Glutamatergic neuron (in vitro differentiated cells): ENCODE measurements at regions not wholly inside any gene's neighbourhood (a gene's known extent, or its start where the extent isn't known, plus 50 kb on each side); places are given as distances from the start of the nearest gene placed in this dataset.

Experiments
- DNase-seq: peaks from one replicate; pipeline ENCODE4 v3.0.0; 2022
- H3K27ac Mint-ChIP-seq: one replicate; pipeline ENCODE4 v1.8.0; 2020; ENCODE audit warnings: mild to moderate bottlenecking, mixed read lengths, inconsistent platforms; ENCODE audit not compliant: unreplicated experiment
- H3K27me3 Mint-ChIP-seq: one replicate; pipeline ENCODE4 v1.8.0; 2020; ENCODE audit warnings: mild to moderate bottlenecking, moderate library complexity, mixed read lengths, inconsistent platforms; ENCODE audit not compliant: unreplicated experiment
- H3K36me3 Mint-ChIP-seq: one replicate; pipeline ENCODE4 v1.8.0; 2020; ENCODE audit warnings: mild to moderate bottlenecking, mixed read lengths, inconsistent platforms; ENCODE audit not compliant: unreplicated experiment
- H3K4me1 Mint-ChIP-seq: one replicate; pipeline ENCODE4 v1.8.0; 2020; ENCODE audit warnings: mild to moderate bottlenecking, low read depth, mixed read lengths, inconsistent platforms; ENCODE audit not compliant: unreplicated experiment
- H3K4me3 Mint-ChIP-seq: one replicate; pipeline ENCODE4 v1.8.0; 2020; ENCODE audit warnings: mild to moderate bottlenecking, mixed read lengths, inconsistent platforms; ENCODE audit not compliant: unreplicated experiment
- H3K9me3 Mint-ChIP-seq: one replicate; pipeline ENCODE4 v1.8.0; 2020; ENCODE audit warnings: mild to moderate bottlenecking, moderate library complexity, mixed read lengths, inconsistent platforms; ENCODE audit not compliant: unreplicated experiment
- CTCF ChIP-seq: fragments of 200-600 bp; sonication (generic); IDR thresholded peaks from one replicate; pipeline ENCODE4 v1.5.0; 2021; ENCODE audit not compliant: partially characterized antibody, unreplicated experiment

- Mint-ChIP-seq H3K9me3 (no peaks in the 10 kb centered on the region), H3K36me3 (no peaks in the 10 kb centered on the region), H3K27ac (no peak overlapping the region), H3K4me1 (no peaks in the 10 kb centered on the region), H3K4me3 (no peak overlapping the region), H3K27me3 (no peaks in the 10 kb centered on the region)
- no peak for DNase-seq
- no peak for TF ChIP-seq CTCF
Measured at GRCh38 chr16:73965591-73965990, 331.0 kb upstream of the PSMD7 start.

GRCh38 chr16:73956587-73957494 is 339.8 kb upstream of the PSMD7 start:
- no peak overlapping the region for H3K27ac Mint-ChIP-seq
- no peaks in the 10 kb centered on the region for H3K4me1 Mint-ChIP-seq

GRCh38 chr16:73955702-73956101 is 340.9 kb upstream of the PSMD7 start:
- no peaks in the 10 kb centered on the region for H3K4me1 Mint-ChIP-seq
- DNase-seq, result no peak
- no peaks in the 10 kb centered on the region for H3K36me3 Mint-ChIP-seq
- H3K4me3 Mint-ChIP-seq, result no peak overlapping the region
- TF ChIP-seq CTCF, result no peak
- H3K27me3 Mint-ChIP-seq, result peaks cover 2% of the 10 kb centered on the region
- no peak overlapping the region for H3K27ac Mint-ChIP-seq
- no peaks in the 10 kb centered on the region for H3K9me3 Mint-ChIP-seq

More at GRCh38 chr16:73956587-73957494, 339.8 kb upstream of the PSMD7 start:
- Mint-ChIP-seq H3K9me3 (no peaks in the 10 kb centered on the region), H3K4me3 (no peak overlapping the region), H3K36me3 (no peaks in the 10 kb centered on the region), H3K27me3 (no peaks in the 10 kb centered on the region)
- peak; percentile 70 for DNase-seq
- peak; percentile 87 for TF ChIP-seq CTCF

GRCh38 chr16:73955255-73955654 is 341.4 kb upstream of the PSMD7 start:
- no peaks in the 10 kb centered on the region for H3K9me3 Mint-ChIP-seq

More at GRCh38 chr16:73955255-73955654, 341.4 kb upstream of the PSMD7 start:
- no peak for DNase-seq
- Mint-ChIP-seq H3K4me3 (no peak overlapping the region), H3K36me3 (no peaks in the 10 kb centered on the region), H3K27me3 (peaks cover 2% of the 10 kb centered on the region), H3K27ac (no peak overlapping the region), H3K4me1 (no peaks in the 10 kb centered on the region)
- TF ChIP-seq CTCF, result no peak
